Neuron (in vitro differentiated cells): ENCODE measurements at regions not wholly inside any gene's neighbourhood (a gene's known extent, or its start where the extent isn't known, plus 50 kb on each side); places are given as distances from the start of the nearest gene placed in this dataset.

Experiments used
- H2AFZ ChIP-seq: one replicate; pipeline ENCODE4 v1.6.1; 2013; ENCODE audit warnings: low read depth, mild to moderate bottlenecking, inconsistent platforms, low read length, moderate library complexity
- H3K27me3 ChIP-seq: one replicate; pipeline ENCODE4 v1.6.1; 2013; ENCODE audit warnings: low read length; ENCODE audit not compliant: insufficient read depth
- H3K36me3 ChIP-seq: one replicate; pipeline ENCODE4 v1.6.1; 2013; ENCODE audit warnings: low read length; ENCODE audit not compliant: insufficient read depth
- H3K4me1 ChIP-seq: one replicate; pipeline ENCODE4 v1.6.1; 2013; ENCODE audit warnings: low read length; ENCODE audit not compliant: insufficient read depth
- H3K4me3 ChIP-seq: 2 replicates; pipeline ENCODE4 v1.5.1; 2013; ENCODE audit warnings: mild to moderate bottlenecking, low read length, moderate library complexity
- H3K9me3 ChIP-seq: one replicate; pipeline ENCODE4 v1.6.1; 2013; ENCODE audit warnings: low read length

- Histone ChIP-seq H3K36me3 (no peaks in the 10 kb centered on the region), H3K9me3 (peaks cover 2% of the 10 kb centered on the region), H3K4me3 (no peak overlapping the region), H2AFZ (no peak overlapping the region), H3K27me3 (no peaks in the 10 kb centered on the region), H3K4me1 (no peaks in the 10 kb centered on the region)
Measured at GRCh38 chr20:8969146-8969583, 99.7 kb upstream of the PLCB4 start.

GRCh38 chr20:8971669-8972316, 97.1 kb upstream of the PLCB4 start:
- Histone ChIP-seq H3K4me3 (no peak overlapping the region), H3K27me3 (no peaks in the 10 kb centered on the region), H3K9me3 (peaks cover 2% of the 10 kb centered on the region), H3K36me3 (no peaks in the 10 kb centered on the region), H2AFZ (no peak overlapping the region), H3K4me1 (no peaks in the 10 kb centered on the region)

GRCh38 chr20:8972963-8973705, 95.8 kb upstream of the PLCB4 start:
- no peaks in the 10 kb centered on the region for H3K27me3 ChIP-seq
- H2AFZ ChIP-seq = no peak overlapping the region
- no peaks in the 10 kb centered on the region for H3K4me1 ChIP-seq
- H3K4me3 ChIP-seq = no peak overlapping the region
- no peaks in the 10 kb centered on the region for H3K36me3 ChIP-seq
- H3K9me3 ChIP-seq = no peaks in the 10 kb centered on the region

- no peak overlapping the region for H2AFZ ChIP-seq
- no peaks in the 10 kb centered on the region for H3K27me3 ChIP-seq
Measured at GRCh38 chr20:8974009-8974708, 94.7 kb upstream of the PLCB4 start.

GRCh38 chr20:8981482-8981881, 87.4 kb upstream of the PLCB4 start:
- Histone ChIP-seq H2AFZ (no peak overlapping the region), H3K9me3 (no peaks in the 10 kb centered on the region), H3K36me3 (no peaks in the 10 kb centered on the region), H3K4me3 (no peak overlapping the region), H3K27me3 (no peaks in the 10 kb centered on the region), H3K4me1 (no peaks in the 10 kb centered on the region)

More at GRCh38 chr20:8974009-8974708, 94.7 kb upstream of the PLCB4 start:
- H3K9me3 ChIP-seq = no peaks in the 10 kb centered on the region
- no peaks in the 10 kb centered on the region for H3K36me3 ChIP-seq
- no peaks in the 10 kb centered on the region for H3K4me1 ChIP-seq
- no peak overlapping the region for H3K4me3 ChIP-seq

- no peaks in the 10 kb centered on the region for H3K27me3 ChIP-seq
- H3K36me3 ChIP-seq = no peaks in the 10 kb centered on the region
- no peaks in the 10 kb centered on the region for H3K9me3 ChIP-seq
- H2AFZ ChIP-seq = no peak overlapping the region
- no peaks in the 10 kb centered on the region for H3K4me1 ChIP-seq
- no peak overlapping the region for H3K4me3 ChIP-seq
Measured at GRCh38 chr20:8983478-8984345, 85.2 kb upstream of the PLCB4 start.

GRCh38 chr20:8986631-8987030, 82.3 kb upstream of the PLCB4 start:
- H3K4me3 ChIP-seq = no peak overlapping the region
- no peaks in the 10 kb centered on the region for H3K4me1 ChIP-seq
- H3K27me3 ChIP-seq = no peaks in the 10 kb centered on the region
- no peaks in the 10 kb centered on the region for H3K36me3 ChIP-seq
- no peak overlapping the region for H2AFZ ChIP-seq
- no peaks in the 10 kb centered on the region for H3K9me3 ChIP-seq

GRCh38 chr20:8990770-8991169, 78.1 kb upstream of the PLCB4 start:
- H3K36me3 ChIP-seq = no peaks in the 10 kb centered on the region
- no peaks in the 10 kb centered on the region for H3K4me1 ChIP-seq
- H3K4me3 ChIP-seq = no peak overlapping the region
- H2AFZ ChIP-seq = no peak overlapping the region
- H3K9me3 ChIP-seq = no peaks in the 10 kb centered on the region
- no peaks in the 10 kb centered on the region for H3K27me3 ChIP-seq

GRCh38 chr20:8994045-8994444, 74.8 kb upstream of the PLCB4 start:
- peaks cover 14% of the 10 kb centered on the region for H3K4me1 ChIP-seq
- no peaks in the 10 kb centered on the region for H3K9me3 ChIP-seq
- H2AFZ ChIP-seq = no peak overlapping the region
- H3K4me3 ChIP-seq = no peak overlapping the region
- H3K27me3 ChIP-seq = no peaks in the 10 kb centered on the region
- no peaks in the 10 kb centered on the region for H3K36me3 ChIP-seq

- no peaks in the 10 kb centered on the region for H3K9me3 ChIP-seq
- H3K4me1 ChIP-seq = peaks cover 14% of the 10 kb centered on the region
- H3K27me3 ChIP-seq = no peaks in the 10 kb centered on the region
- no peaks in the 10 kb centered on the region for H3K36me3 ChIP-seq
- no peak overlapping the region for H3K4me3 ChIP-seq
- no peak overlapping the region for H2AFZ ChIP-seq
Measured at GRCh38 chr20:8995761-8996160, 73.1 kb upstream of the PLCB4 start.

GRCh38 chr20:8996817-8997512, 71.9 kb upstream of the PLCB4 start:
- Histone ChIP-seq H3K36me3 (no peaks in the 10 kb centered on the region), H2AFZ (peak overlapping the region; percentile 13), H3K27me3 (no peaks in the 10 kb centered on the region), H3K4me1 (peaks cover 14% of the 10 kb centered on the region), H3K9me3 (no peaks in the 10 kb centered on the region), H3K4me3 (no peak overlapping the region)

- H2AFZ ChIP-seq = peak overlapping the region; percentile 57
- H3K36me3 ChIP-seq = no peaks in the 10 kb centered on the region
- no peaks in the 10 kb centered on the region for H3K9me3 ChIP-seq
- peak overlapping the region; percentile 52 for H3K4me3 ChIP-seq
- H3K4me1 ChIP-seq = peaks cover 14% of the 10 kb centered on the region
- H3K27me3 ChIP-seq = no peaks in the 10 kb centered on the region
Measured at GRCh38 chr20:8997701-8998117, 71.2 kb upstream of the PLCB4 start.
